Suppressor macrophage treated with lipopolysaccharide for 4 hours (primary cell): ENCODE measurements at regions not wholly inside any gene's neighbourhood (a gene's known extent, or its start where the extent isn't known, plus 50 kb on each side); places are given as distances from the start of the nearest gene placed in this dataset.
"Not testable (repeated sequence)": the region's sequence is repeated elsewhere in the genome, so short reads cannot be mapped to it uniquely, and the experiment has no call there.

Experiments
- DNase-seq: peaks from one replicate; pipeline ENCODE4 v3.0.0-alpha.2; 2020

DNA sequence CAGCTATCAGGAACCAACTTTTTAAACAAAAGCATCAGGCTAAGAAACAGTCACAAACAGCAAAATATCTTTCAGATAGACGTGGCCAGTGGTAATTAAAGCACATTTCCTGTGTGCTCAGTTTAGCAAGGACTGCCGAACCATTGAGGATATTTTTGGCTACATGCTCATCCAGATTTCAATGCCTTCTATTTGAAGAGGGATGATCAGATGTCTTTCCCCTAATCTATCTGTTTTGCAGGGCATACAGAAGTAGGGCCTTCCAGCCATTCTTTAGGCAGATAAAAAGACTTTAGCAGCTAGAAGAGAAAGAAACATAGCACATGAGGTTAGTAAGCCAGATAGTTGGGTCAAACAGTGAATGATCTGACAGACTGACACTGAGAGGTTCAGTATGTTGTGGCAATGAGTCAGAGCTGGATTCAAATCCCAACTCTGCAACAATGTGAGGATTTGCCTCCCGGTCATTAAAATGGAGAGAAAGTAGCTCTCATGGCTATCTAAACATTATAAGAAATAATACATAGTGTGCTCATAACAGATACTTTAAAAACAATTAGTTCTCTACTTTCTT is 100.0 kb upstream of the PRKG2 start:
- DNase-seq, result no peak

GRCh38 chr4:81314196-81314896 is 99.3 kb upstream of the PRKG2 start:
- peak; percentile 21 for DNase-seq

DNA sequence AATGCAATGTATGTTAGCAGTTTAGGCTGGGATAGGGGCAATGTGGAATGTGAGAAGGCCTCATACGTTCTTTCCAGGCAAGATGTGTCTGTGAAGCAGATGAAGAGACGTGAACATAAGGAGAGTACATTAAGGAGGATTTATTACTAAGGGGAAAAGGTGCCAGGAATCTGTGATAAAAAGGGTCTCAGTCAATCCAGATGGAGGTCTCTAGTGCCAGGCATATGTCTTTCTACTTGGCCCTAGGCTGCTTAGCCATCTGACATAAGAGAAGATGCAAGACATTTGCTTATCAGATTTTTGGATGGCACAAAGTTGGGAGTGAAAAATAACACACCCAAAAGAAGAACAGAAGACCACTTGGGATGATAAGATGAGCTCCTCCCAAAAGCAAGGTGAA is 93.0 kb upstream of the PRKG2 start:
- DNase-seq, result no peak

GRCh38 chr4:81304871-81305270 is 89.8 kb upstream of the PRKG2 start:
- no peak for DNase-seq

DNA sequence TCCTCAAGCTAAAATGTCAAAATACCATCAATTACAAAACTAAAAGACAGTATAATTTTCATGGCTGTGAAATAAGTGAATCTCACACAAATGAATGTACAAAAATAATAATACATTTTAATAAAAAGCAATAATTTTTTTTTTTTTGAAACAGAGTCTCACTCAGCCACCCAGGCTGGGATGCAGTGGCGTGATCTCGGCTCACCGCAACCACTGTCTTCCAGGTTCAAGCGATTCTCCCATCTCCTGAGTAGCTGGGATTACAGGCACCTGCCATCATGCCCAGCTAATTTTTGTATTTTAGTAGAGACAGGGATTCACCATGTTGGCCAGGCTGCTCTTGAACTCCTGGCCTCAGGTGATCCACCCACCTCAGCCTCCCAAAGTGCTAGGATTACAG is 85.3 kb upstream of the PRKG2 start:
- DNase-seq, result not testable (repeated sequence)

DNA sequence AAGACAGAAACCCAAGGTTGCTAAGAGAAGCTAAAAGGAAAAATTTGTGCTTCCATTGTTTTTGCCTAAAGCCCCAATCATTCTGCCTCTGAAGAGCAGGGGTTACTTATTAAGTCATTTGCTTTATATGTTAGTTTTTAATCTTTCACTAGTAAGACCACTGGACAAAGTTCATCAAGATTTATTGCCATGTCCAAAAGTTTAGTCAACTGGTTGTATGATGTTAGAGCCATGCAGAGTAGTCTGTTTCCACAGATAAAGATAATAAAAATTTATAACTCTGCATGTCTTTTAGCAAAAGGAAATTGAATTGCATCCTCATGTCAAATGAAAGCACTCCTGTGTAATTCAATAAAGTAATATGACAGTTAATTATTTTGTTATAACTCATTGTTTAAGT is 75.8 kb upstream of the PRKG2 start:
- no peak for DNase-seq

DNA sequence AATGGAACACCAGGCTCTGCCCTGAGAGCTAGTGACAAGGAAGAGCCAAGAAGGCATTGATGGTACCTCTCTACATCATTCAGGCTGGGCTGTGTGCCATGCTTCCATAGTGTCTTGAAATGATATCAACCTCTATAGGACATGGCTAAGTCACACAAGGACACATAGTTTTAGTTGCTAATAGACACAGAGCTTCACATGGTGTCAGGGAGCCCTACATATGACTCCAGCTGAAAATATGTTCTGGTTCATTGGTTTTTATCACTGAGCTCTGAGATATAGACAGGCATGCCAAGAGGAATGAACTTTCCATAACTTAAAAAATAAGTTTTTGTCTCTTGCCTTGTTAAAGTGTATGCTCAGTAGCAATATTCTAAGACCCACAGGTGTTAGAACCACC is 72.1 kb upstream of the PRKG2 start:
- DNase-seq, result no peak

DNA sequence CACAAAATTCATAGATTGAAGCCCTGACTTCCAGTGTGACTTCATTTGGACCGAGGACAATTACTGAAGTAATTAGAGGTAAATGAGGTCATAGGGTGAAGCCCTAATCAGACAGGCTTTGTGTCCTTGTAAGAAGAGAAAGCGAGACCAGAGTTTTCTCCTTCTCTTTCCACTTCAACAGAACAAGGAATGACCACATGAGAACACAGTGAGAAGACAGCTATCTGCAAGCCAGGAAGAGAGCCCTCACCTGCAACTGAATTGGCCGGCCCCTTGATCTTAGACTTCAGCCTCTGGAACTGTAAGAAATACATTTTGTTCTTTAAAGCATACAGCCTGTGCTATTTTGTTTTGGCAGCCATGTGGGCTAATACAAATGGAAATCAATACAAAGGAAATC is 67.1 kb upstream of the PRKG2 start:
- no peak for DNase-seq

- DNase-seq, result no peak
Observed at GRCh38 chr4:81274460-81274859, 59.4 kb upstream of the PRKG2 start.

DNA sequence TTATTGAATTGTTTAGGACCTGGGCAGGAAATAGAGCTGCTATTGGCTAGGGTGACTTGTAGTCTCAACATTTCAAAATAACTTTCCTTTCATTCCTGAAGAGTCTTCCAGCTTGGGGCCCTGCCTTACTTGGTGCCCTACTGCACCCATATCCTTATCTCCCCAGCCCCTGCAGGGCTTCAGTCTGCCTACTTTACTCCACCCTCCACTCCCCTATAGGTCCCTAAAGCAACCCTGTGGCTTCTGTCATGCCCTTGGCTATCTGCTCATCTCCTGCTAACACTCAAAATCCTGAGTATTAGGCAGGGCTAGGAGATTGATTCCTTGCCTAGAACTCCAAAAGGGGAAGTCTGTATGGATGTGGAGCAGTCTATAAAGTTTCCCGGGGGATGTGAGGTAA is 57.6 kb upstream of the PRKG2 start:
- no peak for DNase-seq
